ENCODE measurements at regions not wholly inside any gene's neighbourhood (a gene's known extent, or its start where the extent isn't known, plus 50 kb on each side); places are given as distances from the start of the nearest gene placed in this dataset.

GRCh38 chr13:105538346-105538745 lies 997.1 kb downstream of the EFNB2 start:
- intact Hi-C loops (cut with DNase I, micrococcal nuclease), result no loop called here
- Histone ChIP-seq H3K4me3 (no peak overlapping the region), H3K36me3 (ENCODE audit: low read depth) (no peaks in the 10 kb centered on the region), H3K9me3 (no peaks in the 10 kb centered on the region), H3K4me1 (ENCODE audit: low read depth) (no peaks in the 10 kb centered on the region)
- no peak for TF ChIP-seq CTCF (IDR thresholded peaks at IDR 0.05)
- no peak for DNase-seq
- no peak for ATAC-seq

- no peak overlapping the region for H3K4me3 ChIP-seq
- DNase-seq, result no peak
- ATAC-seq, result no peak
- no peaks in the 10 kb centered on the region for H3K9me3 ChIP-seq
- TF ChIP-seq CTCF (IDR thresholded peaks at IDR 0.05), result no peak
- no peaks in the 10 kb centered on the region for H3K4me1 ChIP-seq (ENCODE audit: low read depth)
- intact Hi-C loops (cut with DNase I, micrococcal nuclease), result no loop called here
- H3K36me3 ChIP-seq (ENCODE audit: low read depth), result no peaks in the 10 kb centered on the region
These were observed 998.3 kb downstream of the EFNB2 start for GRCh38 chr13:105537113-105537512.

- DNase-seq, result no peak
- intact Hi-C loops (cut with DNase I, micrococcal nuclease), result no loop called here
- no peak for TF ChIP-seq CTCF (IDR thresholded peaks at IDR 0.05)
These were observed 1005.0 kb downstream of the EFNB2 start for GRCh38 chr13:105530468-105530867.

GRCh38 chr13:105527127-105527526 lies 1008.3 kb downstream of the EFNB2 start:
- no peaks in the 10 kb centered on the region for H3K36me3 ChIP-seq (ENCODE audit: low read depth)
- no peaks in the 10 kb centered on the region for H3K9me3 ChIP-seq
- DNase-seq (no peak), ATAC-seq (no peak)
- no peaks in the 10 kb centered on the region for H3K4me1 ChIP-seq (ENCODE audit: low read depth)
- intact Hi-C loops (cut with DNase I, micrococcal nuclease), result no loop called here
- no peak overlapping the region for H3K4me3 ChIP-seq
- no peak for TF ChIP-seq CTCF (IDR thresholded peaks at IDR 0.05)

More at GRCh38 chr13:105530468-105530867, 1005.0 kb downstream of the EFNB2 start:
- Histone ChIP-seq H3K36me3 (ENCODE audit: low read depth) (no peaks in the 10 kb centered on the region), H3K9me3 (no peaks in the 10 kb centered on the region), H3K4me3 (no peak overlapping the region), H3K4me1 (ENCODE audit: low read depth) (no peaks in the 10 kb centered on the region)
- ATAC-seq, result no peak

GRCh38 chr13:105519771-105520170 lies 1015.7 kb downstream of the EFNB2 start:
- H3K36me3 ChIP-seq (ENCODE audit: low read depth), result no peaks in the 10 kb centered on the region
- intact Hi-C loops (cut with DNase I, micrococcal nuclease), result no loop called here
- ATAC-seq (no peak), DNase-seq (no peak)
- H3K4me3 ChIP-seq, result no peak overlapping the region
- H3K9me3 ChIP-seq, result no peaks in the 10 kb centered on the region
- TF ChIP-seq CTCF (IDR thresholded peaks at IDR 0.05), result no peak
- no peaks in the 10 kb centered on the region for H3K4me1 ChIP-seq (ENCODE audit: low read depth)

GRCh38 chr13:105518086-105518485 lies 1017.4 kb downstream of the EFNB2 start:
- intact Hi-C loops (cut with DNase I, micrococcal nuclease), result no loop called here
- no peaks in the 10 kb centered on the region for H3K4me1 ChIP-seq (ENCODE audit: low read depth)
- no peaks in the 10 kb centered on the region for H3K9me3 ChIP-seq
- H3K36me3 ChIP-seq (ENCODE audit: low read depth), result no peaks in the 10 kb centered on the region
- TF ChIP-seq CTCF (IDR thresholded peaks at IDR 0.05), result no peak
- H3K4me3 ChIP-seq, result no peak overlapping the region
- ATAC-seq, result no peak
- DNase-seq, result no peak
